Activated CD4-positive, alpha-beta T cell treated with anti-CD3 and anti-CD28 coated beads, Interleukin-2, amount 50 U/mL, for 1 hour (primary cell): ENCODE measurements at regions not wholly inside any gene's neighbourhood (a gene's known extent, or its start where the extent isn't known, plus 50 kb on each side); places are given as distances from the start of the nearest gene placed in this dataset.
"Not testable (repeated sequence)": the region's sequence is repeated elsewhere in the genome, so short reads cannot be mapped to it uniquely, and the experiment has no call there.

Experiments used
- DNase-seq: peaks from one replicate; pipeline ENCODE4 v3.0.0-alpha.2; 2020

DNA sequence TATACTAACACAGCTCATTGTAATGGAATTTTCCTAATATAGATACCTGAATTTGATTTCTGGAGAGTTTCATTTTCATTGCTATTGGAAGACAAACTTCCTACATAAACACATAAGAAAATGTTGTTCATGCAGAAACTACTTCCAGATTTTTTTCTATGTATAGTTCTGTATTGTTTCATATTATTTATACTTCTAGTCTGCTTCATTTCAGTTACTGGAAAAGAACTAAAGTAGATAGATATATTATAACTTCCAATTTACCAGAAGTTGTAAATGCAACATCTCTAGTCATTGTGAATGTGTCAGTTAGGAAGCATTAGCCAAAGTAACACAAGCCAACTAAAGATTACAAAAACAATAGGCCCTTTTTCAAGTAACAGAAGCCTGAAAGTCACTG is 147.3 kb upstream of the ZNF385D start:
- DNase-seq: no peak

- DNase-seq: no peak
These were observed 150.5 kb upstream of the ZNF385D start for GRCh38 chr3:21901484-21901883.

DNA sequence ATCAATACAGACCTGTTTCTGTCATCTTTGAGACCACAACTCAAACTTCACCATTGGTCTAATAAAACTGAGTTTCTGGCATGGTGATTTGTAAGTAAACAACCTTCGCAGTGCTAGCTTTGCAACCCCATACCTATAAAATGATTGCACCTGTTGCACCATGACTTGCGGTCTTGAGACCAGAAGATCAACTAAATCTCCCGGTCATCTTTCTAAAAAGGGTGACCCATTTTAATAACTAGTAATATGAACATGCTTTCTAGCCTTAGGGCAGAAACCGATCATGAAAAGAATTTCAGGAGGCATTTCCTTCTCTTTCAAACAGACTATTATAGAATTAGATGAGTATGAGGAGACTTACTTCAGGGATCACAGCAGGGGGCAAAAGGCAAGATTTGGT is 151.9 kb upstream of the ZNF385D start:
- no peak for DNase-seq

DNA sequence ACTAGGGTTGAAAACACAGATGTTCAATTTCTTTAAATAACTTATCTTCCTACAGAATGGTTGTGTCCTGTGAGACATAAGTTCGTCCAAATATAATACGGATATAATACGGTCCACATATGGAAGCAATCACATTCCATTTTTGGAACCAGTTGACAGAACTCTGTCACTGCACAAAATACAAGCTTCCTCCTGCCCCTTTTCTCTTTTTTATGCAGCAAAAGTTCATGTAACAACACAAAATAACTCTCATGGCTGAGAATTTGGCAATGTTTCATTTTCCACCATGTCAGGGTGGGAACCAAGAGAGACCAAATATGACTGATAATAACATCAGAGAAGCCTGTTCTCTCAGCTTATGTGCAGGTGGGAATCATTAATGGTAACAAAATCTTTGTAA is 158.1 kb upstream of the ZNF385D start:
- no peak for DNase-seq

- no peak for DNase-seq
These were observed 161.7 kb upstream of the ZNF385D start for GRCh38 chr3:21912711-21913110.

GRCh38 chr3:21913791-21914190 is 162.8 kb upstream of the ZNF385D start:
- no peak for DNase-seq

DNA sequence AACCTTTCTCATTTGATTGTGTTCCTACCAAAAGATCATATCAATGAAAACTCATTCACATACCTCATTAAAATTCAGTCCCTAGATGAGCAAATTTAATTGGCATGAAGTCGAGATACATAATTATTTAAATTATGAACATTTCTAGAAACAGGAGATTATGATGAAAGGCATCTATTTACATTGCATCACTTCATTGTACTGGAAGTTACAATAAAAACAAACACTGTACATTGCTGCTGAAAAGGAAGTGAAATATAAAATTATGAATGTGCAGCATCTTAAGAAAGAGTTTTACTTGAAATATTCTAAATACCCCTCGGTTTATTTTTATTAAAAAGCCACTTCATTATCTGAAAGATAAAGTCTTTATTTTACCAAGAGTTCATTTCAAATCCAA is 163.4 kb upstream of the ZNF385D start:
- DNase-seq: no peak

- no peak for DNase-seq
These were observed 168.4 kb upstream of the ZNF385D start for GRCh38 chr3:21919383-21919782.

DNA sequence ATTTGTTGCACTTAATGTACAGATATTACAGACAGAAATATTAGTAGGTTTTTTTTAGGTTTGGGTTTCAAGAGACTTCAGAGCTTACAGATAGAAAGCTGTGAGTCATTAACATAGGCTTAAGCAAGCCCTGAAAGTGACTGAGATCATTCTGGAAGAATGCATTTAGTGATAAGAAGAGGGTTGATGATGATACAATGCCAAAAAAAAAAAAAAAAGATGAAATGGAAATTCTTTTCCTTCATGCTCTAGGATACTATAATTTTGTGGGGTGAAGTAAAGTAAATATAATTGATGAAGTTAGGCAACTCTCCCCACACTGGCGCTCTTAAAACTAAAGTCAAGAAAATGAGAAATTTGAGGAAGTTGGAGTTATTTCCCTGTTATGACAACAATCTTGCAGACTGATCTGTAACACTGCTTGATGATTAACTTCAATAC is 169.4 kb upstream of the ZNF385D start:
- no peak for DNase-seq

DNA sequence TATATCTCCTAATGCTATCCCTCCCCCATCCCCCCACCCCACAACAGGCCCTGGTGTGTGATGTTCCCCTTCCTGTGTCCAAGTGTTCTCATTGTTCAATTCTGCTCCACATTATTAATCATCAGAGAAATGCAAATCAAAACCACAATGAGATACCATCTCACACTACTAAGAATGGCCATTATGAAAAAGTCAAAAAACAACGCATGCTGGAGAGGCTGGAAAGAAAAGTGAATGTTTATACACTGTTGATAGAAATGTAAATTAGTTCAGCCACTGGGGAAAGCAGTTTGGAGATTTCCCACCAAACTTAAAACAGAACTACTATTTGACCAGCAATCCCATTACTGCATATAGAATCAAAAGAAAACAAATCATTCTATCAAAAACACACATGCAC is 172.1 kb upstream of the ZNF385D start:
- DNase-seq: not testable (repeated sequence)

- DNase-seq: no peak
These were observed 176.3 kb upstream of the ZNF385D start for GRCh38 chr3:21927261-21927660.

DNA sequence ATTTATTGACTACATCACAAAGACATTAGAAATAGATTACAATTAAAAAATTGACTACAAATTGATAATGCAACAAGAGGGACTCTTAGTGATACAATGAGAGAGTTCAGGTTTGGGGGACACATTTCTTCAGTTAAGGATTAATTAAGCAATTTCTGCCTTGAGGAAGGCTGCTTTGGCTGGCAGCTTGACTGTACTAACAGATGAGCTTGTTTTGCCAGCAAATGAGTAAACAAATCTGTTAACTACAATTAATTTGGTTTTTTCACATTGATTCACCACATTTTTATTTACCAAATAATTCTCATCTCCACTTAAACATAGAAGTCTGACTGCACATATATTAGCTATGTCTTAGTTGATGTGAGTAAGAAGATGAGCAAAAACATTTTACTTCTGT is 183.6 kb upstream of the ZNF385D start:
- DNase-seq: no peak

- DNase-seq: no peak
These were observed 185.2 kb upstream of the ZNF385D start for GRCh38 chr3:21936207-21936606.

- no peak for DNase-seq
These were observed 187.3 kb upstream of the ZNF385D start for GRCh38 chr3:21938267-21938681.

GRCh38 chr3:21942328-21942727 is 191.3 kb upstream of the ZNF385D start:
- no peak for DNase-seq

- no peak for DNase-seq
These were observed 193.2 kb upstream of the ZNF385D start for GRCh38 chr3:21944251-21944650.

GRCh38 chr3:21952856-21953255 is 201.8 kb upstream of the ZNF385D start:
- no peak for DNase-seq

DNA sequence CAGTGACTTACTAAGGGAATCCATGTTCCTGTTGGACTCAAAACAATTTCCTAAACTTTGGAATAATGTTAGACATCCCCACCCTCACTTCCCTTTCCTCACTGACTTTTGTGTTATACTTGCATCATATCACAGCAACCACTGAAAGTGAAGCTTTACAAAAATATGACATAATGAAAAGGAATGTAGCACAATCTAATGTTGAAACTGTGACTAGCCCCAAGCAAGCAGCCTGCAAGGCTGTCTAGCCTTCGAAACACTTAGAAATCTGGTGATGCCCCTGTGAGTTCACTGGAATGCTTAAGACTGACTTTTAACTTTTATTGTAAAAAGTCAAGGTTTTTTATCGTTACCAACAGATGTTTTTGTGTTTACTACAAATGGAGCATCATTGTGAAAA is 203.7 kb upstream of the ZNF385D start:
- DNase-seq: no peak

DNA sequence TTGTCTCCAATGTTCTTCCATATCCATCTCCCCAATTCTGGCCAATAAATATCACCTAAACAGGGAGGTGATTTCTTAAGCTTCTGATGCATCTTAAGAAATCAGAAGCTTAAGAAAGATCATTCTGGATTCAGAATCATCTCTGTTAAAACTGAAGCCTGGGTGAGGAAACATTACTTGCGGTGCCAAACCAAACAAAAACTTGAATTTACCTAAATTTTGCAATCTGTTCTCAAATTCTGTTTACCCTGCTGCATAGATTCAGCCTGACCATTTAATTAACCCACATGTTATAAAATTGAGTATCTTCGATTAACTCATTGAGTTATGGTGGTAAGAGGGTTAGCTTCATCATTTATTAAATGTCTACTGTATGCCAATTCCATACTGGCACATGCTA is 204.4 kb upstream of the ZNF385D start:
- no peak for DNase-seq

DNA sequence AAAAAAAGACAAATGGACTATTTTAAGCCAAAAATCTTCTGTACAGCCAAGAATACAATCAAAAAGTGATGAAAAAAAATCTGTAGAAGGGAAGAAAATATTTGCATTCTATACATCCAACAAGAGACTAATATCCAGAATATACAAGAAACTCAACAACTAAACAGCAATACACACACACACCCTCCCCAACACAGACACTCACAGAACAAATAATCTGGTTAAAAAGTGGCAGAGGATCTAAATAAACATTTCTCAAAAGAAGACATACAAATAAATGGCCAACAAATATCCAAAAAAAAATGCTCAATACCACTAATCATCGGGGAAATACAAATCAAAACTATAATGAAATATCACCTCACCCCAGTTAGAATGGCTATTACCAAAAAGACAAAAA is 209.0 kb upstream of the ZNF385D start:
- no peak for DNase-seq

DNA sequence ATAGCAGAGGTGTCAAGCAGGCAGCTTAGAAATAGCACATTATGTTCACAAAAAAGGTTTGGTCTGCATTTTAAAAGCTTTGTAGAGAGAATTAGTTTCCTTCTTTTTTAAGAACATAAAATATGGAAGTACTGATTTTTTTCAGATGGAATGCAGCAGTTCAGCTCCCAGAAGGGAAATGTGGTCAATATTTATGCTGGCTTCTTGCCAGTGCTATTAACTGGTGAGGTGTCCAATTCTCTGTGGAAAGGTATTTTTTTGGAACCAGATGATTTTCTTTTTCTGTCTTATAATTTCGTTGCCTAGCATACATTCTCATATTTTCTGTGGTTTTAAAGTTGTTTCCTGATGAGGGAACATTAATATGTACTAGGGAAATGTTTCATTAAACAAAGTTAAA is 211.4 kb upstream of the ZNF385D start:
- DNase-seq: no peak

- DNase-seq: not testable (repeated sequence)
These were observed 215.4 kb upstream of the ZNF385D start for GRCh38 chr3:21966457-21966856.

GRCh38 chr3:21979706-21980105 is 228.7 kb upstream of the ZNF385D start:
- no peak for DNase-seq

- no peak for DNase-seq
These were observed 238.5 kb upstream of the ZNF385D start for GRCh38 chr3:21989341-21990042.

DNA sequence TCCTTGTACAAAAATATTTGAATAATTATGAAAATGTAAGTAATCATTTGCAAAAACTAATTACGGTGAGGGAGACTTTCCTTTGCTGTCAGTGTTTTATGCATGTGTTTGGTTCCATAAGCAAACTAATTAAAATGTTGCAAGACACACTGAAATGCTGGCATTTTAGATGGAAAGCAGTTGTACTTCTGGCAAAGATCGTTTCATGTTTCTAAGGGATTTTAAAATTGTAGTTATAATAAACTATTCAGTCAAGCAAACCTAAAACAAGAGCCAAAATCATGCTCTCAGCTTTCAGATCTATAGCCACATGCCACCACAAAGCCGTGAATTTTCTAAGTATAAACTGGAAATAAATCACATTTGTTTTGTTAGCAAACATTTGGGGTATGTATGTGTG is 240.1 kb upstream of the ZNF385D start:
- DNase-seq: no peak
